Loucy (cell line): ENCODE measurements at regions not wholly inside any gene's neighbourhood (a gene's known extent, or its start where the extent isn't known, plus 50 kb on each side); places are given as distances from the start of the nearest gene placed in this dataset.

Experiments used
- H2AFZ ChIP-seq: fragments of 200-600 bp; sonication (generic); 2 replicates; pipeline ENCODE4 v1.6.0; 2016; ENCODE audit warnings: antibody characterized with exemption, mild to moderate bottlenecking, low read length, moderate library complexity
- H3F3A ChIP-seq: fragments of 200-600 bp; 2 replicates; pipeline ENCODE4 v1.6.0; 2016; ENCODE audit warnings: antibody characterized with exemption, low read depth, mild to moderate bottlenecking
- H3K27me3 ChIP-seq: fragments of 200-600 bp; sonication (generic); 2 replicates; pipeline ENCODE4 v1.6.1; 2014; ENCODE audit warnings: low read length, mild to moderate bottlenecking; ENCODE audit not compliant: insufficient read depth, poor library complexity, severe bottlenecking
- H3K36me3 ChIP-seq: fragments of 200-600 bp; sonication (generic); 2 replicates; pipeline ENCODE4 v1.6.1; 2016; ENCODE audit warnings: low read length; ENCODE audit not compliant: insufficient read depth
- H3K4me1 ChIP-seq: fragments of 200-600 bp; sonication (generic); 2 replicates; pipeline ENCODE4 v1.5.1; 2014; ENCODE audit warnings: low read length, mild to moderate bottlenecking; ENCODE audit not compliant: insufficient read depth, poor library complexity, severe bottlenecking
- H3K4me2 ChIP-seq: fragments of 200-600 bp; sonication (generic); 2 replicates; pipeline ENCODE4 v1.6.0; 2014; ENCODE audit warnings: antibody characterized with exemption, low read length, low read depth, mild to moderate bottlenecking; ENCODE audit not compliant: poor library complexity, severe bottlenecking
- H3K4me3 ChIP-seq: fragments of 200-600 bp; sonication (generic); 2 replicates; pipeline ENCODE4 v1.5.1; 2014; ENCODE audit warnings: low read length, mild to moderate bottlenecking, mixed read lengths; ENCODE audit not compliant: poor library complexity, severe bottlenecking
- H3K79me2 ChIP-seq: fragments of 200-600 bp; sonication (generic); 2 replicates; pipeline ENCODE4 v1.6.1; 2014; ENCODE audit warnings: low read length; ENCODE audit not compliant: insufficient read depth
- H3K9ac ChIP-seq: fragments of 200-600 bp; sonication (generic); 2 replicates; pipeline ENCODE4 v1.6.0; 2014; ENCODE audit warnings: mild to moderate bottlenecking, low read depth, low read length, moderate library complexity; ENCODE audit not compliant: poor library complexity, severe bottlenecking
- H3K9me2 ChIP-seq: fragments of 200-600 bp; sonication (generic); replicated peaks from 2 replicates; pipeline ENCODE4 v1.6.1; 2016; ENCODE audit warnings: low read depth, low read length, mixed read lengths
- H3K9me3 ChIP-seq: fragments of 200-600 bp; sonication (generic); 2 replicates; pipeline ENCODE4 v1.6.1; 2014; ENCODE audit warnings: mild to moderate bottlenecking, antibody characterized with exemption, low read length, low read depth; ENCODE audit not compliant: insufficient read depth
- H4K20me1 ChIP-seq: fragments of 200-600 bp; sonication (generic); 2 replicates; pipeline ENCODE4 v1.6.0; 2014; ENCODE audit warnings: antibody characterized with exemption, low read length, mild to moderate bottlenecking; ENCODE audit not compliant: insufficient read depth, poor library complexity, severe bottlenecking
- EZH2phosphoT487 ChIP-seq: fragments of 200-600 bp; IDR thresholded peaks from 2 replicates; pipeline ENCODE4 v1.6.1; 2018; ENCODE audit warnings: antibody characterized with exemption, mild to moderate bottlenecking, moderate library complexity, borderline replicate concordance
- TF ChIP-seq, protein P1 (sequence below): fragments of 200-600 bp; sonication (generic); conservative IDR thresholded peaks from 2 replicates; pipeline ENCODE4 v1.5.1; 2014; ENCODE audit warnings: mild to moderate bottlenecking, antibody characterized with exemption, low read length

DNA sequence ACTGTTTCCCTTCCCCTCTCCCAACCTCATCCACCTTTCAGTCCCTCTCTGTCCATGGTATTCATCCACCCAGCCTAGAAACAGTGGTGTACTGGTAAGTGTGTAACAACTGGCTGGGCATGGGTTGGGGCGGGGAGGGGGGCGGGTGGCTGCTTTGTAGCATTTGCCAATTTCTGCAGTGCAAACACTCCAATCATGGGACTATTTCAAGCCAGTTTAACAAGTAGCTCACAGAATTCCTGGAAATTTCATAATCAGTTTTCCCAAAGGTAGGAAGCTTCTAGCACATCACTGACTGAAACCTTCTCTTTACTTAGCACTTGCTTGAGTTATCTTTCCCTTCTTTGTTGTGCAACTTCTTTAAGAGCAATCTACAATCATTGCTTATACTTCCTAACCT lies 100.8 kb upstream of the WASF3 start:
- Histone ChIP-seq H3K4me1 (no peaks in the 10 kb centered on the region), H3K79me2 (no peaks in the 10 kb centered on the region), H3K9ac (no peak overlapping the region), H4K20me1 (no peaks in the 10 kb centered on the region), H3K4me3 (no peak overlapping the region), H3K4me2 (no peak overlapping the region), H3K36me3 (no peaks in the 10 kb centered on the region), H2AFZ (no peak overlapping the region), H3K27me3 (no peaks in the 10 kb centered on the region), H3K9me2 (no peaks in the 10 kb centered on the region), H3F3A (no peaks in the 10 kb centered on the region), H3K9me3 (no peaks in the 10 kb centered on the region)
- TF ChIP-seq, protein P1, sequence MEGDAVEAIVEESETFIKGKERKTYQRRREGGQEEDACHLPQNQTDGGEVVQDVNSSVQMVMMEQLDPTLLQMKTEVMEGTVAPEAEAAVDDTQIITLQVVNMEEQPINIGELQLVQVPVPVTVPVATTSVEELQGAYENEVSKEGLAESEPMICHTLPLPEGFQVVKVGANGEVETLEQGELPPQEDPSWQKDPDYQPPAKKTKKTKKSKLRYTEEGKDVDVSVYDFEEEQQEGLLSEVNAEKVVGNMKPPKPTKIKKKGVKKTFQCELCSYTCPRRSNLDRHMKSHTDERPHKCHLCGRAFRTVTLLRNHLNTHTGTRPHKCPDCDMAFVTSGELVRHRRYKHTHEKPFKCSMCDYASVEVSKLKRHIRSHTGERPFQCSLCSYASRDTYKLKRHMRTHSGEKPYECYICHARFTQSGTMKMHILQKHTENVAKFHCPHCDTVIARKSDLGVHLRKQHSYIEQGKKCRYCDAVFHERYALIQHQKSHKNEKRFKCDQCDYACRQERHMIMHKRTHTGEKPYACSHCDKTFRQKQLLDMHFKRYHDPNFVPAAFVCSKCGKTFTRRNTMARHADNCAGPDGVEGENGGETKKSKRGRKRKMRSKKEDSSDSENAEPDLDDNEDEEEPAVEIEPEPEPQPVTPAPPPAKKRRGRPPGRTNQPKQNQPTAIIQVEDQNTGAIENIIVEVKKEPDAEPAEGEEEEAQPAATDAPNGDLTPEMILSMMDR = no peak
- TF ChIP-seq EZH2phosphoT487 = no peak

DNA sequence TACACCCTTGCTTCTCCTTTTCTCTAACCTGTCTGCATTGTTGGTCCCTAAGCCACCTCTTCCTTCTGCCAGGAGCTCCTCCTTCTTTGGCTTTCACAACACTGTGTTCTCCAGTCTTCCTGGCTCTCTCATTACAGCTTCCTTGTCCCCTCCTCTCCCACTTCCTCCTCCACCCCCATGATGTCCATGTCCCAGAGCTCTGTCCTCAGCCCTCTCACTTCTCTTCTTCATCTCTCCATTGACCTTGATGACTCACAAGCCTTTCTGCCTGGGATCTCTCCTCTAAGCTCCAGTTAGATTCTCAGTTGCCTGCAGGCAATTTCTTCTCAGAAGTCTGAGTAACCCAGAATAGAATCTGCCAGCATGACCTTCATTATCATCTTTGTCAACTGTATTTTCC lies 100.3 kb upstream of the WASF3 start:
- Histone ChIP-seq H3K4me2 (no peak overlapping the region), H3F3A (no peaks in the 10 kb centered on the region), H3K9me3 (no peaks in the 10 kb centered on the region), H3K9ac (no peak overlapping the region), H3K4me1 (no peaks in the 10 kb centered on the region), H3K9me2 (no peaks in the 10 kb centered on the region), H3K27me3 (no peaks in the 10 kb centered on the region), H4K20me1 (no peaks in the 10 kb centered on the region), H2AFZ (no peak overlapping the region), H3K4me3 (no peak overlapping the region), H3K79me2 (no peaks in the 10 kb centered on the region), H3K36me3 (no peaks in the 10 kb centered on the region)
- TF ChIP-seq, protein P1 = no peak
- no peak for TF ChIP-seq EZH2phosphoT487

DNA sequence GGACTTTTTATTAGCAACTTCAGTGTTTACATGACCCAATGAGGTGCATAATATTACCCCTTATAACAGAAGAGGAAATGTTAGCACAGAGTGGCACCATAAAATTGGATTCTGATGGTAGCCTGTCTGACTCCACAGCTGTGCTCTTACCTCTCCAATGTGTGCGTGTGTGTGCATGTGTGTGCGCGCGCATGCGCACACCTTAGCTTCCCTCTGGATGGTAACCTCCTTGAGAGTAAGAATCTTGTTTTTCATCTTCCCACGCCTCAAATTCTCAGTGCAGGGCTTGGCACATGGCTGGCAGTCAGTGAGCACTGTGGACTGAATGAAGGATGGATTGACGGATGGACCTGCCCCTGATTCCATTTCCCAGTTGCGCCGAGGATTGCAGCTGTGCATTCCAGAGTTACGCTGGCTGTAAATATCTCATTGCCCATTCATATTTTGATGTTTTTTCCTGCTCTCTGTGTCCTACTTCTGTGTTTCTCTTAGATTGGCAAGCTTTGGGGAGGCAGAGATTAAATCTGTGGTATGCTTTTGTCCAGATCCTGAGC lies 99.2 kb upstream of the WASF3 start:
- Histone ChIP-seq H3K9me2 (no peaks in the 10 kb centered on the region), H3K36me3 (no peaks in the 10 kb centered on the region), H3K4me2 (no peak overlapping the region)

More for the DNA sequence above, 99.2 kb upstream of the WASF3 start:
- no peaks in the 10 kb centered on the region for H3F3A ChIP-seq
- H3K9ac ChIP-seq = no peak overlapping the region
- no peaks in the 10 kb centered on the region for H3K27me3 ChIP-seq
- no peaks in the 10 kb centered on the region for H3K79me2 ChIP-seq
- TF ChIP-seq EZH2phosphoT487 = no peak
- TF ChIP-seq, protein P1 = no peak
- H4K20me1 ChIP-seq = no peaks in the 10 kb centered on the region
- H3K9me3 ChIP-seq = no peaks in the 10 kb centered on the region
- H3K4me3 ChIP-seq = no peak overlapping the region
- no peak overlapping the region for H2AFZ ChIP-seq
- no peaks in the 10 kb centered on the region for H3K4me1 ChIP-seq
